SK-N-SH treated with all-trans-retinoic acid at 6 μM for 48 hours (cell line): ENCODE measurements at regions not wholly inside any gene's neighbourhood (a gene's known extent, or its start where the extent isn't known, plus 50 kb on each side); places are given as distances from the start of the nearest gene placed in this dataset.

Experiments used
- CSRNP3 ChIP-seq: fragments of 250-450 bp; sonication (Bioruptor Pico); IDR thresholded peaks from 2 replicates; pipeline ENCODE4 v1.5.1; 2021; ENCODE audit warnings: mild to moderate bottlenecking, moderate library complexity
- ZNF565 ChIP-seq: fragments of 450-650 bp; formaldehyde crosslinking; conservative IDR thresholded peaks from 2 replicates; pipeline ENCODE4 v1.5.0; 2020; ENCODE audit warnings: low read depth, mild to moderate bottlenecking, moderate library complexity

- TF ChIP-seq ZNF565 (CRISPR knock-in tag): no peak
- TF ChIP-seq CSRNP3 (CRISPR knock-in tag): no peak
These were observed 708.8 kb downstream of the UQCRFS1 start for GRCh38 chr19:28504139-28504538.
